GM12864 (cell line): ENCODE measurements at regions not wholly inside any gene's neighbourhood (a gene's known extent, or its start where the extent isn't known, plus 50 kb on each side); places are given as distances from the start of the nearest gene placed in this dataset.

Experiments
- DNase-seq: peaks from one replicate; pipeline ENCODE4 v3.0.0-alpha.2; 2011; ENCODE audit warnings: low read depth
- H3K4me3 ChIP-seq: 2 replicates; pipeline ENCODE4 v1.5.1; 2011; ENCODE audit warnings: mild to moderate bottlenecking, low read depth, low read length, control low read depth
- TF ChIP-seq, protein P1 (sequence below): IDR thresholded peaks from 2 replicates; pipeline ENCODE4 v1.5.1; 2011; ENCODE audit warnings: low read depth, mild to moderate bottlenecking, moderate library complexity, low read length, control low read depth, inconsistent platforms; ENCODE audit errors: missing control alignments

DNA sequence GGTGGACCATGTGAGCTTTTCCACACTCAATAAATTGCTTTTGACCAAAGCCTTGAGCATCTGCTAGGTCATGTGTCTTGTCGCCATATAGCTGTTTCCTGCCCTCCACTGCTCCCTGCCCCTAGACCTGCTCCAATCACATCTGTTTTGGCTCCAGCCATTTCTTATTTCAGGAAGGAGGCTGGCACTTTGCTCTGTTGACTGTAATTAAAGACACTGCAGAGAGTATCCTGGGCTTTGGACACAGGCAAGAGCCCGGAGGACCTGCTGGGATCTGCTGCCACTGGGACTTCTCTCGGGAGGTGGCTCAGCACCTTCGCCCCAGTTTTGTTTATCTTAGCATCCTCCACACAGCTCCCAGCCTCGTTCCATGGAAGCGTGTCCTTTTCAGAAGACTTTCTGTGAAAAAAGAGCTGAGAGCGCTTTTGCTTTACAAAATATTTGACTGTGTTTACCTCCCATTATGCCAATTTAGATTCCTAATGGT, 153.2 kb downstream of the MED10 start:
- TF ChIP-seq, protein P1, sequence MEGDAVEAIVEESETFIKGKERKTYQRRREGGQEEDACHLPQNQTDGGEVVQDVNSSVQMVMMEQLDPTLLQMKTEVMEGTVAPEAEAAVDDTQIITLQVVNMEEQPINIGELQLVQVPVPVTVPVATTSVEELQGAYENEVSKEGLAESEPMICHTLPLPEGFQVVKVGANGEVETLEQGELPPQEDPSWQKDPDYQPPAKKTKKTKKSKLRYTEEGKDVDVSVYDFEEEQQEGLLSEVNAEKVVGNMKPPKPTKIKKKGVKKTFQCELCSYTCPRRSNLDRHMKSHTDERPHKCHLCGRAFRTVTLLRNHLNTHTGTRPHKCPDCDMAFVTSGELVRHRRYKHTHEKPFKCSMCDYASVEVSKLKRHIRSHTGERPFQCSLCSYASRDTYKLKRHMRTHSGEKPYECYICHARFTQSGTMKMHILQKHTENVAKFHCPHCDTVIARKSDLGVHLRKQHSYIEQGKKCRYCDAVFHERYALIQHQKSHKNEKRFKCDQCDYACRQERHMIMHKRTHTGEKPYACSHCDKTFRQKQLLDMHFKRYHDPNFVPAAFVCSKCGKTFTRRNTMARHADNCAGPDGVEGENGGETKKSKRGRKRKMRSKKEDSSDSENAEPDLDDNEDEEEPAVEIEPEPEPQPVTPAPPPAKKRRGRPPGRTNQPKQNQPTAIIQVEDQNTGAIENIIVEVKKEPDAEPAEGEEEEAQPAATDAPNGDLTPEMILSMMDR = no peak
- DNase-seq = no peak
- no peak overlapping the region for H3K4me3 ChIP-seq

DNA sequence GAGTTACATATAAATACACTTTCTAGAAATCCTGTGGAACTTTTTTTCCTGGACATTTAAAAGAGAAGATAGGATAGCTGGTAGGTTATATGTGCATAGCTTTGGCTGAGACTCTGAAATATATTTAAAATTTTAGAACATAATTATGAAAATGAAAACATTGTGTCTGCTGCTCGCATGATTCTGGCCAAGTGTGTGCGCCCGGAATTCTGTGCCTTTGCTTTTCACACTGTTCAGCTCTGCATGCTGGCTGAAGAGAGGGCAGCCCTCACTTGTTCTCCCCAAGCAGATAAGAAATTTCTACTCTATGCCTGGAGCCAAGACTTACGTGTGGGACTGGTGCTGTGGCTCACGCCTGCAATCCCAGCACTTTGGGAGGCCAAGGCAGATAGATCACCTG, 153.9 kb downstream of the MED10 start:
- TF ChIP-seq, protein P1 = no peak
- no peak for DNase-seq
- H3K4me3 ChIP-seq = no peak overlapping the region

DNA sequence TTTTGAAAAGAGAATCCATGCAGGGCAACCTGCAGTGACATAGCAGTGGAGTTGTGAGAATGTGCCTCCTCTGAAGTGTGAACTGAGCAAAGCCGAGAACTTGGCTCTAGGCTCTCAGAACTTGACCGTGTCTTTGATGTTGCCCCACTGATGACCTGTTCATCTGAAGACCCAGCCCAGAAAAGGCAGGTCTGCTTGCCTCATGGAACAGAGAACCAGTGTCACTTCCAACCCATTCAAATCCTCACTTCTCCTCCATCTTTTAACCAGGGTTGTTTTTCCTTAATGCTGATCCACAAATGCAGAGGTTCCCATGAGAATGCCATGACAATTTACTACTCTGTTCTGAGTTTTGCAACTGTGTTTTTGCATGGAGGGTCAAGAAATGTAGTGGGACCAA, 155.4 kb downstream of the MED10 start:
- TF ChIP-seq, protein P1 = no peak
- DNase-seq = no peak
- H3K4me3 ChIP-seq = no peak overlapping the region

DNA sequence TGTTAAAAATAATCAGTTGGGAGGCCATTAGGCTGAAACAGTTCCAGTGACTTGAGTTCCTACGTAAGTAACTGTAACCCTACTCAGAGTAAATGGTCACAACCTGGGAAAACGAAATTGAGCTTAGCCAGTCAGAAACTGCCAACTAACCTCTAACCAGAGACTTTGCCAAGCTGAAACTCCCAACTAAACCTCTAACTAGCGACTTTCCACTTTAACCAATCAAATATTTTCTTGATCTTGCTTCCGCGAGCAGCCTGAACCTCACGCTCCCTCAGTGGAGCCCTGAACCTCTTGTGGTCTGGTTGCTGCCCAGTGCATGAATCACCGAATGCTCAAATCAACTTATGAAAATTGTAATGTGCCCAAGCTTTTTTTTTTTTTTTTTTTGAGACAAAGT, 156.2 kb downstream of the MED10 start:
- TF ChIP-seq, protein P1 = no peak
- H3K4me3 ChIP-seq = no peak overlapping the region
- DNase-seq = no peak

DNA sequence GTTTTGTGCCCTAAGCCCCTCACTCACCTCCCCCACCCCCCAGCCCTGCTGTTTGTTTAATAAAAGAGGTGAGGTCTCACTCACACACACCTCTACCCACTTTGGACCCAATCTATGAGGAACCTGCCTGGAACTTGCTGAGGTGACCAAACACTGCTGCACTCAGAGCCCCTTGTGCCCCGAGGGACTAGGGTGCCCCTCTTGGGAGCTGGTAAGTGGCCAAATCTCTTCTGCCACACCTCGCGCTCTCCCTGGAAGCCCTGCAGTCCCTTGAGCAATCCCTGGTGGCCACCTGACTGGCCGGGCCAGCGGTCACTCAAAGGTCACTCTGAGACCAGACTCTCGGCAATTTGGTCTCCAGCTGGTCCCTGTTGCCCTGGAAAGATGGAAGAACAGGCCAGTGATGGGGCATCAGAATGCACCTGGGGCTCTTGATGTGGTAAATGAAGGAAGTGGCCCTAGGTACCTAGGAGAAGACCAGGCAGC, 157.2 kb downstream of the MED10 start:
- H3K4me3 ChIP-seq = no peak overlapping the region
- DNase-seq = no peak
- TF ChIP-seq, protein P1 = no peak

DNA sequence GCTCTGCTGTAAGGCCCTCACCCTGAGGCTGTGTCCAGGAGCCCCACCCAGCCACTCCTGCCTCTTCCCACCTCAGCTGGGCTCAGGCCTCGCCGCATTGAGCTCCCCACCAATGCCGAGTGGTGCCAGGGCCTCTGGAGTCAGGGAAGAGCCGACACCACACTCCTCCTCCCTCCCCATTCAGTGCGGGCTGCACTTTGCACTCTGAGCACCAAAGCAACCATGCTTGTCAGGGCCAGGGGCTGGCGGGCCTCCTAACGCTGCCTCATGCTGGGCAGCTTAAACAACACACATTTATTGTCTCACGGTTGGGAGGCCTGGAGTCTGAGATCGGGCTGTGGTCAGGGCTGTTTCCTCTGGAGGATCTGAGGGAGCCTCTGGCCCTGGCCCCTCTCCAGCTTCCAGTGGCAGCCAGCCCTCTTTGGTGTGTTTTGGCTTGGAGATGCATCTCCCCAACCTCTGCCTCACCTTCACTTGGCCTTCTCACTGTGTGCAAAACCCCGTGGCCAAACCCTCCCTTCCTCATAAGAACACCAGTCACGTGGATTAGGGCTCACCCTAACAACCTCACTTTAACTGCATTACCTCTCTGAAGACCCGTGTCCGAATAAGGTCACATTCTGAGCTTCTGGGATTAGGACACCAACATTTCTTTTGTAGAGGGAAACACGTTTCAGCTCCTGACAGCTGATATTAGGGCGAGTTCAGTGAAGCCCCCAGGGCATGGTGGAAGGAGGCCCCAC, 157.8 kb downstream of the MED10 start:
- DNase-seq = no peak
- TF ChIP-seq, protein P1 = no peak
- no peak overlapping the region for H3K4me3 ChIP-seq

DNA sequence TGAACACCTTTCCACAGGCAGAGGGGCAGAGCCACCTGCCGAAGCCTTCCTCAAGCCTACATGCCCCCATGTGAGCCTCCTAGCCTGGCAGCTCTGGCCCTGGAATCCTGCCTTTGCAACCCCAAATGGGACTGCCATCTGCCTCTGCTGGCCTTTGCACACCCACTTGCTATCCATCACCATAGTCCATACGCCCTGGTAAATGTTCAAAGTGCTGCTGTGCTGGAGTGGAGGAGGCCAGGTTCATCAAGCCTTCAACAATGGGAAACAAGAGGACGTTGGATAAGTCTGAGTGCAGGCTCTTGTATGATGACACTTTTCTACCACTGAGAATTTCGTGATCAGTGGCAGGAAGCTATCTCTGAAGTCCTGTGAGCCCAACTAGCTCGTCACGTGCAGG, 159.8 kb downstream of the MED10 start:
- DNase-seq = no peak
- TF ChIP-seq, protein P1 = no peak

More for the DNA sequence above, 159.8 kb downstream of the MED10 start:
- no peak overlapping the region for H3K4me3 ChIP-seq
